NCI-H2227 treated with DMSO at 0.1 percent for 48 hours (cell line): ENCODE measurements at regions not wholly inside any gene's neighbourhood (a gene's known extent, or its start where the extent isn't known, plus 50 kb on each side); places are given as distances from the start of the nearest gene placed in this dataset.

Experiments used
- DNase-seq: peaks from one replicate; lab custom pipeline; 2025; lab: John Stamatoyannopoulos, UW

DNA sequence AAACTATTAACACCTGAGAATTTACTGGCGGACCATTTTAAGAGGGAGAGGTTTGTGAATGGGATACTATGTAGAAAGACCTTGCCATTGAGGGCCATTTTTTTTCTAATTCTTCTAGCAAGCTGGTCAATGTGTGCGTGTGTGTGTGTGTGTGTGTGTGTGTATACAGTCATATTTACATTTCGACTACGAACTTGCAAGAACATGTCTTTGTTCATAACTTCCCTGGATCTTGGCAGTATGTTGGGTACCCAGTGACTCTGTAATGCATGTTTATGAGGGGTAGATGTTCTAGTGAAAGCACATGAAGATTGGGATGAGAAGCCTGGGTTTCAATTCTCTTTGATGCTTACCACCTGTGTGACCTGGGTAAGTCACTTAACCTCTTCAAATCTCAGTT, 133.6 kb downstream of the UBE2E3 start:
- no peak for DNase-seq

- no peak for DNase-seq
Measured at GRCh38 chr2:181116261-181116660, 135.9 kb downstream of the UBE2E3 start.

- no peak for DNase-seq
Measured at GRCh38 chr2:181117206-181117925, 137.0 kb downstream of the UBE2E3 start.

DNA sequence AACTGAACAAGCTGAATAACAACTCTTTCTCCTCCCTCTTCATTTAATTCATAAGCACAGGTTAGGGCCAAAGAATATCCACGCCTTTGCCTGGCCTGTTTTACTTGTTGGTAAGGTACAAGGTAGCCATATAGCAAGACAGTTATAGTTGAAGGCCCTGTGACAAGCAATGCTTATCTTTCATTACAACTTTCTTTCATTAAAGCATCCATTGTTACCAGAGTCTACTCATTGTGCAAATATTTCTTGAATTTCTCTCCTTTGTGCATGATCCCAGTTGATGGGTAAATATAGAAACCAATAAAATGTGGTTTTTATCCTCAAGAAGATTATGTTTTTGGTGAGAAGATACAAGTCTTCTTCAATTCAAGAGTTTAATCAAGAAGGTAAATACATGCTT, 140.2 kb downstream of the UBE2E3 start:
- no peak for DNase-seq

GRCh38 chr2:181121996-181122395, 141.6 kb downstream of the UBE2E3 start:
- DNase-seq = no peak

- no peak for DNase-seq
Measured at GRCh38 chr2:181122601-181123000, 142.2 kb downstream of the UBE2E3 start.

DNA sequence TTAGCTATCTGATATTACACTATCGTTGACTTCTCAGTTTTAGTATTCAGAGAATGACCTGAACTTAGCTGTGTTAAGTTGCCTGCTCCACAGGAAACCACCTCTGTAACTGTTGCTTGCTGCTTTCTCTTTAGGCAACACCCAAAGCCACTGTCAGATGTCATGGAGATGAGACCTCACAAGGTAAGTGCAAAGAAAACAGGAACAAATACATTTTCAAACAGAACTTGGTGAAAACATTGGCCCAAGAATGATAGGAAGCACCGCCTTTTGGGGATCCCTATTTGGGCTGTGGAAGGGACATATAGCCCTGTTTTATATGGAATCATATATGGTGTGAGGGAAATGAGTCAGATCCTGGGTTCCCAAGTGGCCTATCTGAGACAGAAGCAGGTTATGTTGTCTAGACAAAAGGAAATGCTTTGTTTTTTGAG, 143.4 kb downstream of the UBE2E3 start:
- no peak for DNase-seq

- no peak for DNase-seq
Measured at GRCh38 chr2:181124497-181124896, 144.1 kb downstream of the UBE2E3 start.

DNA sequence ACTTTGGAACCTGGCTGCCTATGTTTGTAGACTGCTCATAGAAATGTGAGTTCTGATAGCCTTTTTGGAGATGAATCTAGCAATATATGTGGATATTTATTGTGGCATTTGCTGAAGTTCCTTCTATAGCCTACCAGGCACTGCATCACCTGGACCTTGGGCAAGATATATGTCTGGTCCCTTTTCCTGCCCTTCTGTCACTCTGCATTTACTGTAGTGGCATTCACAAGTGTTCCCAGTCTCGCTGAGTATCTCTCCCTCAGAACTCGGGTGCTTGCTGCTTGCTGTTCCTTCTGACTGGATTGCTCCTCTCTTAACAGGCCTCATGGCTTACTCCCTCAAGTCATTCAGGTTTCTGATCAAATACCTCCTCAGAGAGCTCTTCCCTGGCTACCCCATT, 145.0 kb downstream of the UBE2E3 start:
- no peak for DNase-seq

GRCh38 chr2:181126311-181126868, 146.0 kb downstream of the UBE2E3 start:
- DNase-seq = no peak

DNA sequence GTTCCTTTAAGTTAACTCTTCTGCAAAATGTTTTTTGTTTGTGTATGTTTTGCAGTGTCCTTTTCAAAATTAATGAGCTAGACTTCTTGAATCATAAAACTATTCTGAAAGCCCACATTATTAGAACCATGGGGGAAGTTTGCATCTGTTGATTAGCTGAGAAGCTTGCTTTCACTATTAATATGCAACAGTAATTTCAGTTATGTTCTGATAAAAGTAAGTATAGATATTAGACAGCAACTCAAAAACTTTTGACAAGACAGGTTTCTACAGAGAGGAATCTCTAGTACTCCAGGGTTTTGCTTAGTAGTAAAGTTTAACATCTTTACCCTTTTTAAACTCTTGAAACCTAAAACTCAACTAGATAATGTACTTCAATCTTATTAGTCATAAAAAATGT, 147.8 kb downstream of the UBE2E3 start:
- no peak for DNase-seq

- no peak for DNase-seq
Measured at GRCh38 chr2:181129364-181130056, 149.1 kb downstream of the UBE2E3 start.

- no peak for DNase-seq
Measured at GRCh38 chr2:181130686-181131085, 150.3 kb downstream of the UBE2E3 start.

DNA sequence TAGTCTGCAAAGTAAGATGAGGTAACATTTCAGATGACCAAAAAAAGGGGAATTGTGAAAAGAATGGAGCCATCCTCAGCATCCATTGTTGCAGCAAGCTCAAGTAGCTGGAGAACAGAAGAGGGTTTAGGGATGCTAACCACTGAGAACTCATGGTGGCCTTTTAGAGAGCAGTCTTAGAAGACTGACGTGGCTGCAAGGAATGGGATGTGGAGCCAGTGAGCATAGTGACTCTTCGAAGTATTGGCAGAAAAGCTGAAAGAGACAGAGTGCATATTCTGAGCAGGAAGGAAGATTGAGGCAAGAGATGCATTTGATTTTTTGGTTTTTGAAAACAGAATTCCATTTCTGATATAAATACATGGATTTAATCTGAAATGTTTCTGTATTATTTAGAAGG, 151.2 kb downstream of the UBE2E3 start:
- DNase-seq = no peak

DNA sequence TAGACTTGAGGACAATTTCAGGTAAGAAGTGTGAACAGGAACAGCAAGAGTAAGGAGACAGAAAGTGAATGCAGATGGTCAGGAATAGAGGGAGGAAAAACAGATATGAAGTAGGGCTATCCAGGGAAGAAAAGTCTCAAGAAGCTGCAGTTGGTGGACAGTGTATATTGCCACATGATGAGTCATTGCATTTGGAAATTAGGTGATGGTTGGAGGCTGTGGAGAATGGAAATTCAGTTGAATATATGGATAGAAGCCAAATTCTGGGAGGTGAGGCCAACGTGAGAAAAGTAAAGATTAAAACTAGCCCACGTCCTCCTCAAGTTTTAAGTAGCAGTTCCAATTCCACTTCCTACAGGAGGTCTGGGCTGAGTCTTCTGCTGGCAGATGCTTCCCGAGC, 158.4 kb downstream of the UBE2E3 start:
- no peak for DNase-seq

DNA sequence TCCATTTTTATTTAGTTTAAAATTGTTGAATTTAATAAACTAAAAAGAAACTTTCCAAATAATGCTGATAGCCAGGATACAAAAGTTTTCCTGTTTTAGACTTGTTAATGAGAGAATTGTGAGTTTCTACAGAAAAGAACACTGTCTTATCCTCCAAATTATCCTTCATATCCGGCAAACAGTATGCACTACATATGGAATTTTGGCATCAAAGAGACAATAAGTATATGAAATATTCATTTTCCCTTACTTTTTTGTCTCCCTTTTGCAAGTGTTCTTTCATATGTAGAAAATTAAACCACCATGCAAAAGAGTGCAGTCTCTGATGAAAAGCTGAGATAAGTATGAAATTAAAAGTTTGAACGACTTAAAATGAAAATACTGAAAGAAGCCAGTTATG, 159.4 kb downstream of the UBE2E3 start:
- DNase-seq = no peak

GRCh38 chr2:181140414-181140813, 160.0 kb downstream of the UBE2E3 start:
- DNase-seq = peak; percentile 98

GRCh38 chr2:181140928-181141327, 160.5 kb downstream of the UBE2E3 start:
- peak; percentile 63 for DNase-seq

DNA sequence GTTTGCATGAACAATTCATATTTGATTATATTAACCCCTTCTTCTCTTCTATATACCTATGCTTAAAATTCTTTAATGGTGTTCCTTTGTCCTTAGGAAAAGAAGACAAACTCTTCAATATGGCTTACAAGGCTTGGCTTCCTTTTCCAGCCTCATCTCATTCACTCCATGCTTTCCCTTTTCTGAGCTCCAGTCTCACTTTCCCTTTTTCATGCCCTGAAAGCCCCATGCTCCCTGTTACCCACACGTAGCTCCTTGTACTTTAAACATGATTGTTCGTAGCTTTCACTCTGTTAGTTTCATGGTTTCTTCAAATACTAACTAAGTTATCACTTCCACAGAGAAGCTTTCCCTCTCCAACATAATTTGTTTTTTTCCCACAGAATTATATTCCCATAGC, 161.3 kb downstream of the UBE2E3 start:
- DNase-seq = peak; percentile 24

DNA sequence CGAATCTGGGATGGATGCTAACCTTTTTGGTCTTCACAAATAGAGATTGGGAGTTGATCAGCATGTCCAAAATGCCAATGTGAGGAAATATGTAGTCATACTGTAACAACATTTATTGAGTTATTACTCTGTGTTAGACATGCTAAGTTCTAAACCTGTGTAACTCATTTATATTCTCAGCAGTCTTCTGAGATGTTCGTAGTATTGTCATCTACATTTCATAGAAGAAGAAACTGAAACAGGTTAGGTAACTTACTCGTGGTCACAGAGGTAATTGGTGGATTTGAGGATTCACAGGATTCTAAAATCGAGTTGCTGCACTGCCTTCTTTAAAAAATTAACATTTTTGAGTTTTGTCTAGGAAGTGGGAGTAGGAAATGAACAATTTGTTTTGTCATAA, 162.1 kb downstream of the UBE2E3 start:
- DNase-seq = no peak

GRCh38 chr2:181143790-181144300, 163.4 kb downstream of the UBE2E3 start:
- no peak for DNase-seq

GRCh38 chr2:181145645-181146044, 165.2 kb downstream of the UBE2E3 start:
- no peak for DNase-seq

- peak; percentile 29 for DNase-seq
Measured at GRCh38 chr2:181146171-181146570, 165.8 kb downstream of the UBE2E3 start.
